ENCODE measurements at regions not wholly inside any gene's neighbourhood (a gene's known extent, or its start where the extent isn't known, plus 50 kb on each side); places are given as distances from the start of the nearest gene placed in this dataset.
"Not testable (repeated sequence)": the region's sequence is repeated elsewhere in the genome, so short reads cannot be mapped to it uniquely, and the experiment has no call there.

GRCh38 chr9:82052081-82052480, 63.5 kb downstream of the SPATA31D1 start:
- no peak for TF ChIP-seq CTCF (IDR thresholded peaks at IDR 0.05; ENCODE audit: control extremely low read depth, extremely low read depth)
- Histone ChIP-seq H3K36me3 (ENCODE audit: control insufficient read depth in 4 of 4, insufficient read depth in 4 of 4, low read length in 4 of 4) (no peaks in the 10 kb centered on the region), H3K9me3 (ENCODE audit: control insufficient read depth in 4 of 4, insufficient read depth in 3 of 4, low read length in 3 of 4) (peaks cover 0 to 4% (median 0%) of the 10 kb centered on the region in 4 donors), H3K4me1 (ENCODE audit: control insufficient read depth in 5 of 5, insufficient read depth in 5 of 5, low read length in 5 of 5) (peaks cover 0 to 1% (median 0%) of the 10 kb centered on the region in 5 donors), H3K9ac (ENCODE audit: insufficient read depth in 1 of 2, low read length in 2 of 2) (no peak overlapping the region), H3K4me3 (no peak overlapping the region), H3K27me3 (ENCODE audit: control insufficient read depth in 3 of 3, insufficient read depth in 3 of 3, low read length in 2 of 3) (no peaks in the 10 kb centered on the region), H3K27ac (ENCODE audit: low read depth in 1 of 2, low read length in 1 of 2) (no peak overlapping the region)
- no peak for DNase-seq
- ATAC-seq (ENCODE audit: insufficient read depth, low FRiP score) = no peak

GRCh38 chr9:82054264-82055015, 65.9 kb downstream of the SPATA31D1 start:
- Histone ChIP-seq H3K4me1 (ENCODE audit: control insufficient read depth in 5 of 5, insufficient read depth in 5 of 5, low read length in 5 of 5) (peaks cover 0 to 1% (median 0%) of the 10 kb centered on the region in 5 donors), H3K4me3 (no peak overlapping the region), H3K9ac (ENCODE audit: insufficient read depth in 1 of 2, low read length in 2 of 2) (no peak overlapping the region), H3K27me3 (ENCODE audit: control insufficient read depth in 3 of 3, insufficient read depth in 3 of 3, low read length in 2 of 3) (no peaks in the 10 kb centered on the region), H3K36me3 (ENCODE audit: control insufficient read depth in 4 of 4, insufficient read depth in 4 of 4, low read length in 4 of 4) (no peaks in the 10 kb centered on the region), H3K27ac (ENCODE audit: low read depth in 1 of 2, low read length in 1 of 2) (no peak overlapping the region), H3K9me3 (ENCODE audit: control insufficient read depth in 4 of 4, insufficient read depth in 3 of 4, low read length in 3 of 4) (peaks cover 0 to 4% (median 0%) of the 10 kb centered on the region in 4 donors)
- 97 to 98% methylated on average over 26 of the region's 26 CpGs for WGBS, 2 donors
- no peak for TF ChIP-seq CTCF (IDR thresholded peaks at IDR 0.05; ENCODE audit: control extremely low read depth, extremely low read depth)
- no peak for ATAC-seq (ENCODE audit: insufficient read depth, low FRiP score)
- DNase-seq = no peak

- no peak for DNase-seq
- Histone ChIP-seq H3K27ac (ENCODE audit: low read depth in 1 of 2, low read length in 1 of 2) (no peak overlapping the region), H3K4me3 (no peak overlapping the region), H3K9me3 (ENCODE audit: control insufficient read depth in 4 of 4, insufficient read depth in 3 of 4, low read length in 3 of 4) (peaks cover 0 to 4% (median 0%) of the 10 kb centered on the region in 4 donors), H3K4me1 (ENCODE audit: control insufficient read depth in 5 of 5, insufficient read depth in 5 of 5, low read length in 5 of 5) (no peaks in the 10 kb centered on the region), H3K36me3 (ENCODE audit: control insufficient read depth in 4 of 4, insufficient read depth in 4 of 4, low read length in 4 of 4) (no peaks in the 10 kb centered on the region), H3K27me3 (ENCODE audit: control insufficient read depth in 3 of 3, insufficient read depth in 3 of 3, low read length in 2 of 3) (no peaks in the 10 kb centered on the region), H3K9ac (ENCODE audit: insufficient read depth in 1 of 2, low read length in 2 of 2) (no peak overlapping the region)
- ATAC-seq (ENCODE audit: insufficient read depth, low FRiP score) = no peak
- TF ChIP-seq CTCF (IDR thresholded peaks at IDR 0.05; ENCODE audit: control extremely low read depth, extremely low read depth) = no peak
- 52 to 70% methylated on average over 5 of the region's 5 CpGs for WGBS, 2 donors
Observed at GRCh38 chr9:82057805-82058204, 69.2 kb downstream of the SPATA31D1 start.

GRCh38 chr9:82061801-82062200, 73.2 kb downstream of the SPATA31D1 start:
- H3K36me3 ChIP-seq (ENCODE audit: control insufficient read depth in 4 of 4, insufficient read depth in 4 of 4, low read length in 4 of 4); H3K9me3 ChIP-seq (ENCODE audit: control insufficient read depth in 4 of 4, insufficient read depth in 3 of 4, low read length in 3 of 4); ATAC-seq (ENCODE audit: insufficient read depth, low FRiP score); H3K27me3 ChIP-seq (ENCODE audit: control insufficient read depth in 3 of 3, insufficient read depth in 3 of 3, low read length in 2 of 3); H3K9ac ChIP-seq (ENCODE audit: insufficient read depth in 1 of 2, low read length in 2 of 2); H3K27ac ChIP-seq (ENCODE audit: low read depth in 1 of 2, low read length in 1 of 2); DNase-seq; H3K4me1 ChIP-seq (ENCODE audit: control insufficient read depth in 5 of 5, insufficient read depth in 5 of 5, low read length in 5 of 5); H3K4me3 ChIP-seq: not testable (repeated sequence)
- 91 to 92% methylated on average over 7 of the region's 7 CpGs for WGBS, 2 donors

All from lung (tissue), 11 donors.